Lung (tissue), 11 donors: ENCODE measurements at regions not wholly inside any gene's neighbourhood (a gene's known extent, or its start where the extent isn't known, plus 50 kb on each side); places are given as distances from the start of the nearest gene placed in this dataset.

ENCODE experiments used
- ATAC-seq: fragments of 200-7000 bp; cut with Tn5 transposase; one replicate; pipeline ENCODE4 v1.9.1; 2020; ENCODE audit warnings: moderate number of reproducible peaks; ENCODE audit not compliant: insufficient read depth, low FRiP score
- DNase-seq, 3 donors: peaks; one replicate each; pipeline ENCODE4 v3.0.0-alpha.2; 2013 to 2017
- H3K27ac ChIP-seq, 2 donors: one replicate each; pipeline ENCODE4 v1.5.1; 2013; ENCODE audit warnings: mild to moderate bottlenecking in 2 of 2, moderate library complexity in 2 of 2, control low read depth in 1 of 2, inconsistent platforms in 1 of 2, low read depth in 1 of 2, low read length in 1 of 2
- H3K27me3 ChIP-seq, 3 donors: one replicate each; pipeline ENCODE4 v1.5.1; 2013; ENCODE audit warnings: low read length in 2 of 3; ENCODE audit not compliant: control insufficient read depth in 3 of 3, insufficient read depth in 3 of 3
- H3K36me3 ChIP-seq, 4 donors: one replicate each; pipeline ENCODE4 v1.5.1; 2013; ENCODE audit warnings: low read length in 4 of 4, mild to moderate bottlenecking in 1 of 4, moderate library complexity in 1 of 4; ENCODE audit not compliant: control insufficient read depth in 4 of 4, insufficient read depth in 4 of 4
- H3K4me1 ChIP-seq, 5 donors: one replicate each; pipeline ENCODE4 v1.5.1; 2013; ENCODE audit warnings: low read length in 5 of 5, mild to moderate bottlenecking in 2 of 5, moderate library complexity in 1 of 5; ENCODE audit not compliant: control insufficient read depth in 5 of 5, insufficient read depth in 5 of 5
- H3K4me3 ChIP-seq: one replicate; pipeline ENCODE4 v1.5.1; 2013; ENCODE audit warnings: mild to moderate bottlenecking, control low read depth, moderate library complexity
- H3K9ac ChIP-seq, 2 donors: one replicate each; pipeline ENCODE4 v1.5.1; 2013; ENCODE audit warnings: low read length in 2 of 2, control low read depth in 1 of 2; ENCODE audit not compliant: insufficient read depth in 1 of 2
- H3K9me3 ChIP-seq, 4 donors: one replicate each; pipeline ENCODE4 v1.5.1; 2013; ENCODE audit warnings: low read length in 3 of 4, mild to moderate bottlenecking in 1 of 4, moderate library complexity in 1 of 4; ENCODE audit not compliant: control insufficient read depth in 4 of 4, insufficient read depth in 3 of 4
- WGBS, 2 donors: extraction: QIAGEN DNeasy Blood & Tissue Kit; methylation state at CpG; one replicate each; pipeline ENCODE4 v1.1.7; 2013; 5-methylcytosine and 5-hydroxymethylcytosine counted together
- TF ChIP-seq, protein P1 (sequence below): IDR thresholded peaks from 2 replicates; pipeline ENCODE4 v1.5.1; 2012; ENCODE audit warnings: mild to moderate bottlenecking; ENCODE audit errors: control extremely low read depth, extremely low read depth
- donor health status: control.
- donor health status: control.
- donor health status: Bipolar disorder and iron deficiency.
- donor health status: healthy.
- donor health status: DM: yes; HTN: yes; CAD: no.

DNA sequence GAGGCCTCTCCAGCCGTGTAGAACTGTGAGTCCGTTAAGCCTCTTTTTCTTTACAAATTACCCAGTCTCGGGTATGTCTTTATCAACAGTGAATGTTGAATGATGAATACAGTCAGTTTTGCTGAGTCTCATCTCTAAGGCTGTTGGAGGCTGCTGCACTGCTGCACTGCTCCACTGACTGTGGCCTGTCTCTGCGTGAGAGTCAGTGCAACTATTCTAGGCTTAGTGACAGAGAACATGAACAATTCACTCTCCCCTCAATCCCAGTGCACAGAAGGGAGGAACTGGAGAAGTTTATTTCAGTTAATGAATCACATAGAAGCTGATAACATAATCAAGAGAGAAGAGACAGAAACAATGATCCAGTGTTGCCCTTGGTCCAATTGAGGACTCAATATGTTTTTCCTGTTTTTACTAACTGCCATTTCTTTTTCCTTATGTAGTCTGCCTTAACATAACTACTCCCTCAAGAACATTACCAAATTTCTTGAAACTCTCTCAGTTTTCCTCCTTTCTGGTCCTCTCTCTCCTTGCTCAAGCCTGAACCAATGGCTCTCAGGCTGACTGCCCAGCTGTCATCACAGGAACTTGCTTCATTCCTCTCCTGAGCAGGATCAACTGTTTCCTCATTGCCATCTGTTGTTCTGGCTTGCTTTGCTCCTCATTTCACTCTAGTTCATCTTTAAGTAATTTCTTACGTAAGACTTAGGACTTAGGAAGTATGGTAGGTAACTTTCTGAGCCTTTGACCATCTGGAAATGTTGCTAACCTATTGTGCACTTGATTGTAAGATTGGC, 483.2 kb downstream of the METTL4 start:
- no peak overlapping the region for H3K9ac ChIP-seq
- H3K36me3 ChIP-seq, result no peaks in the 10 kb centered on the region
- no peaks in the 10 kb centered on the region for H3K27me3 ChIP-seq
- H3K27ac ChIP-seq, result peak overlapping the region; percentile 16 to 24
- WGBS, 2 donors, result 77 to 79% methylated on average over 5 of the region's 5 CpGs
- no peaks in the 10 kb centered on the region for H3K9me3 ChIP-seq
- no peak for ATAC-seq
- H3K4me3 ChIP-seq, result no peak overlapping the region
- no peaks in the 10 kb centered on the region for H3K4me1 ChIP-seq
- TF ChIP-seq, protein P1, sequence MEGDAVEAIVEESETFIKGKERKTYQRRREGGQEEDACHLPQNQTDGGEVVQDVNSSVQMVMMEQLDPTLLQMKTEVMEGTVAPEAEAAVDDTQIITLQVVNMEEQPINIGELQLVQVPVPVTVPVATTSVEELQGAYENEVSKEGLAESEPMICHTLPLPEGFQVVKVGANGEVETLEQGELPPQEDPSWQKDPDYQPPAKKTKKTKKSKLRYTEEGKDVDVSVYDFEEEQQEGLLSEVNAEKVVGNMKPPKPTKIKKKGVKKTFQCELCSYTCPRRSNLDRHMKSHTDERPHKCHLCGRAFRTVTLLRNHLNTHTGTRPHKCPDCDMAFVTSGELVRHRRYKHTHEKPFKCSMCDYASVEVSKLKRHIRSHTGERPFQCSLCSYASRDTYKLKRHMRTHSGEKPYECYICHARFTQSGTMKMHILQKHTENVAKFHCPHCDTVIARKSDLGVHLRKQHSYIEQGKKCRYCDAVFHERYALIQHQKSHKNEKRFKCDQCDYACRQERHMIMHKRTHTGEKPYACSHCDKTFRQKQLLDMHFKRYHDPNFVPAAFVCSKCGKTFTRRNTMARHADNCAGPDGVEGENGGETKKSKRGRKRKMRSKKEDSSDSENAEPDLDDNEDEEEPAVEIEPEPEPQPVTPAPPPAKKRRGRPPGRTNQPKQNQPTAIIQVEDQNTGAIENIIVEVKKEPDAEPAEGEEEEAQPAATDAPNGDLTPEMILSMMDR, result no peak
- DNase-seq, result peak; percentile 21 to 65 (median 21)

DNA sequence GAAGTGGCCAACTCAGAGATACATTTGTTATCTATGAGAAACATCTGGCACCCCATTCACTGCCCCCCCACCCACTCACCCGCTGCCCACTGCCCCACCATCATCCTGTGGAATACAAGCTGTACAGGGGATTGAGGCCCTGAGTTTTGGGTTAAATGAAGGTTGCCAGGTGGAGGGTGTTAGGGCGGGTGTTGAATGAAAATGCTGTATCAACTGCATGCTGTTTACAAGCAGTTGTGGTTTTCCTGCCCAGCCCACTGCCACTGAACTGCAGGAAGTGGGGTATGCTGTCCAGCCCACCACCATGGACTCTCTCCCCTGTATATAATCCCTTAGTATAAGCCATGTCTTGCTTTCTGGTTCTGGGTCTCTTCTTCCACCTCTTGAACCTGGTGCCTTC, 481.9 kb downstream of the METTL4 start:
- Histone ChIP-seq H3K9me3 (no peaks in the 10 kb centered on the region), H3K9ac (no peak overlapping the region), H3K27me3 (no peaks in the 10 kb centered on the region), H3K4me3 (no peak overlapping the region), H3K4me1 (no peaks in the 10 kb centered on the region), H3K36me3 (no peaks in the 10 kb centered on the region), H3K27ac (no peak overlapping the region)
- ATAC-seq (no peak), DNase-seq (no peak)
- 10 to 30% methylated on average over 2 of the region's 2 CpGs for WGBS, 2 donors
- TF ChIP-seq, protein P1, result no peak

DNA sequence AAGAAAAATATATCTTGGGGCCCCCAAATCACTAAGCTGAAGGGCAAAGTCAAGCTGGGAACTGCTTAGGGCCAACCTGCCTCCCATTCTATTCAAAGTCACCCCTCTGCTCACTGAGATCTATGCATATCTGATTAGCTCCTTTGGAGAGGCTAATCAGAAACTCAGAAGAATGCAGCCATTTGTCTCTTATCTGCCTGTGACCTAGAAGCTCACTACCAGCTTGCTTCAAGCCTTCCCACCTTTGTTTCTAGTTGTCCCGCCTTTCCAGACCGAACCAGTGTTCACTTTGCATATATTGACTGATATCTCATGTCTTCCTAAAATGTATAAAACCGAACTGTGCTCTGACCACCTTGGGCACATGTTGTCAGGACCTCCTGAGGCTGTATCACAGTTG, 479.4 kb downstream of the METTL4 start:
- WGBS, 2 donors, result 65 to 87% methylated on average over 3 of the region's 3 CpGs
- H3K36me3 ChIP-seq, result no peaks in the 10 kb centered on the region
- H3K27ac ChIP-seq, result no peak overlapping the region
- ATAC-seq, result no peak
- no peak overlapping the region for H3K4me3 ChIP-seq
- no peak for DNase-seq
- TF ChIP-seq, protein P1, result no peak
- no peak overlapping the region for H3K9ac ChIP-seq
- H3K27me3 ChIP-seq, result no peaks in the 10 kb centered on the region
- no peaks in the 10 kb centered on the region for H3K9me3 ChIP-seq
- H3K4me1 ChIP-seq, result no peaks in the 10 kb centered on the region

DNA sequence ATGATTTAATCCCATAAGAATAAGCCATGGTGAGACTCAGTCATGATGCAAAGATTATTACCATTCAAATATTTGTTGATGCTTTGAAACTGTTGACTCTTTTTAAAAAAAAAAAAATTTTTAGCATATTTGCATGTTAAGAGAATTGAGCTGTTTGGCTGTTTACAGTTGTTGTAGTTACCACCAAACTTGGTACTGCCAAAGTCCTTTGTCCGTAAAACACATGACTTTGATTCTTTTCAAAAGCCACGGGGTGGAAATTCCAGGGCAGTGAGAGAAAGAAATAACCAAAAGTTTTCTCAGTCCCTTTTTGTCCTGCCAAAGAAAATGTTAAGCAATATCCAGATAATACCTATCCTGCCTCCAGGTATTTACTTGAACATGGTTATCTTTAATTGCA, 474.8 kb downstream of the METTL4 start:
- WGBS, 2 donors, result 75 to 83% methylated on average over 2 of the region's 2 CpGs
- no peaks in the 10 kb centered on the region for H3K4me1 ChIP-seq
- ATAC-seq, result no peak
- H3K4me3 ChIP-seq, result no peak overlapping the region
- TF ChIP-seq, protein P1, result no peak
- H3K36me3 ChIP-seq, result no peaks in the 10 kb centered on the region
- no peak overlapping the region for H3K9ac ChIP-seq
- no peak for DNase-seq
- H3K27ac ChIP-seq, result no peak overlapping the region
- no peaks in the 10 kb centered on the region for H3K27me3 ChIP-seq
- no peaks in the 10 kb centered on the region for H3K9me3 ChIP-seq
